ENCODE measurements at regions not wholly inside any gene's neighbourhood (a gene's known extent, or its start where the extent isn't known, plus 50 kb on each side); places are given as distances from the start of the nearest gene placed in this dataset.

DNA sequence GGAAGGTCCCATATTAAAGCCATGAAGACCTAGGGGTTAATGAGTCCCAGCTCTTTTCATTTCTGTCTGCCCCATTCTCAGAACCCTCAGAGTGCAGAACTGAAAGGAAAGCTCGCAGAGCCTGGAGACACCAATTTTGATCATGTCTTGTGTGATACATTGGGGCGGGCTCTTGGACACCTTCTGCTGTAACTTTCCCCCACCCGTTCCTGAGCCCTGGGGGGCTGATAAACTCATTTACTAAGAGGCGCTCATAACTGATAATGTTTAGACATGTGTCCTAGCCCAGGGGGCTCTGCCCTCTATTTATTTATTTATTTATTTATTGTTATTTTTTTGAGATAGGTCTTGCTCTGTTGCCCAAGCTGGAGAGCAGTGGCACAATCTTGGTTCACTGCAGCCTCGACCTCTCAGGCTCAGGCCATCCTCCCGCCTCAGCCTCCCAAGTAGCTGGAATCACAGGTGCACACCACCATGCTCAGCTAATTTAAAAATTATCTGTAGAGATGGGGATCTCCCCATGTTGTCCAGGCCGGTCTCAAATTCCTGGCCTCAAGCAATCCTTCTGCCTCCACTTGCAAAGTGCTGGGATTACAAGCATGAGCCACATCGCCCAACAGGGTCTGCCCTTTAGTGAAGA is 72.4 kb upstream of the HAAO start:
- DNase-seq = no peak

DNA sequence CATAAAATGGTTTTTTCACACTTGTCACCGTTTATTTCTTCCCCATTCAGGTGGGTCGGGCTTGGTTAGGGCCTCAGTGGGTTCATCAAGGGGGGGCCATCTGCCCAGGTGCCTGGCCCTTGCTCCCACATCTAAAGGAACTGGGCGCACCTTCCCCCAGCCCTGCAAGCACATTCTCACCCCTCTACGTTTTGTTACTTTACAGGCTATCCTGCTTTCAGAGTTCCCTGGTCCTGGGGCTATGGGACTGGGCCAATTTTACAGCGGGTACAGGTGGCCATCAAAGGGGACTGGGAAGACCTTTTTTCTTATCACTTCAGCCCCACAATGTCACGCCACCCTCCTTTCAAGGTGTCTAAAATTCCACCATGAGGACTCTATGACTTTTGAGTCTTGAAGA is 71.8 kb upstream of the HAAO start:
- DNase-seq = no peak

DNA sequence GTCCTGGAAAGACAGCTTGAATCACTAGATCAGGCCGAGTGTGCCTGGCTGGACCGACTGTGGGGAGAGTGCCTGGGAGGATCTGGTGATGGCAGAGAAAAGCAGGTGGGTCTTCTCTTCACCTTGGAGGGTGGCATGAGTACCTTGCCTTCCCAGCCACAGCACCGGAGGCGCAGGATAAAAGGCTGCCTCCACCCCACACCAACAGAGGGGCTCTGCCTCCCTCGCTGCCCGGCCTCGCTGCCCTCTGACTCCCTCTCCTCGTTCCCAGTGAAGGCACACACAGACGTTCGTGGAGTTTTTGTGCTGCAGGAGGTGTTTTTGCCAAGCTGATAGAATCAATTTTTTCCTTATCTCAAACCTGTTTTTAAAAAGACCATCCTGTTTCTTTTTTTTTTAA is 71.4 kb upstream of the HAAO start:
- DNase-seq = no peak

DNA sequence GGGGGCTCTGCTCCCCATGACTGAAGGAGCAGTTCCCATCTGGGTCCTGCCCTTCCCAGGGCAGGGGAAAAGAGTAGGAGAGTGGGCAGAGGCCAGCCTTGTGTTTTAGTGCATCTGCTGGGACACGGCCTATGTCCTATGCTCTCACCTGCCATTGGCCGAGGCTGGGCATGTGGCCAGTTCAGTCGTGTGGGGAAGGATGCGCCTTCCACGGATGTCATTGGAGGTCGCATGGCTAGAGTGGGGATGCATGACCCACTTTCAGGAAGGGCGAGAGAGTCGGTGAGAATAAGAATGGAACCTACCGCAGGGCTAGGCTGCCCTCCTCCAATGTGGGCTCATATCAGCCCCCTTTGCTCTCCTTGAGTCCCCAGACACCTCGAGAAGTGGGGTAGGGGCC is 70.9 kb upstream of the HAAO start:
- no peak for DNase-seq

DNA sequence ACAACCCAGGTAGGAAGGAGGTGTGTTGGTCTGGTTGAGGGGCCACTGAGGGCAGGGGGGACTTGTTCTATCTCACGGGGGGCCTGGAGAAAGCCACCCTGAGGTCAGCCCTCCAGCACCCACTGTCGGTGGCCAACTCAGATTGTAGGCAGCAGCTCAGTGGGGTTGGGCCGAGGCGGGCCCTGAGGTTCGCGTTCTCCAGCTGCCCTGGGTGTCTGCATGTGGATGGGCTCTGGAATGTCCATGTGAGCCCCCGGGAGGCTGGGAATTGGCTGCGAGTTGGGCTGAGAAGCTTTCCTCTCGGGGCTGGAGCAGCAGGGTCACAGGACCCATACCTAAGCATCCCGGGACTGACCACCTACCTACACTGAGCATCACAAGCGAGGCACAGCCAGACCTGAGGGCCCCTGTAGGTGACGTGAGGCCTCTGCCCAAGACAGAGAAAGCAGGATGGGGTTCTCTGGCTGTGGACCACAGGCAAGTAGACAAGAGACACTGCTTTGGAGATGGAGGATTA is 70.3 kb upstream of the HAAO start:
- DNase-seq = no peak

DNA sequence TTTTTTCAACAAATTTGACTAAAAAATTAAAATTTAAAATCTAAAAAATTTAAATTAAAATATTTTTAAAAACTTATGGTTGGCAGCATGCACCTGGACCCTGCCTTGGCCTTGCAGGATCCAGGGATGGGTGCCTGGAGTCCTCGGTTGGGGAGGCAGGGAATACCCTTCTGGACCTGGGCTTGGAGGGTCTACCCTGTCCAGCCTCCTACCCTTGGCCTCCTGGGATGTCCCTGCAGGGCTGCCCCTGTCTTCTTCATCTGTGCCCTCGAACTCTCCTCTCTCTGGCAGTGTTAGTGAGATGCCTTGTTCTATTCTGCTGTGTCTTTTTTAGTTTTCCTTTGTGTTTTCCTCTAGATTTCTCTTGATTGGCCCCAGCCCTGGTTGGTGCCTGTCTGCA is 68.9 kb upstream of the HAAO start:
- DNase-seq = no peak

DNA sequence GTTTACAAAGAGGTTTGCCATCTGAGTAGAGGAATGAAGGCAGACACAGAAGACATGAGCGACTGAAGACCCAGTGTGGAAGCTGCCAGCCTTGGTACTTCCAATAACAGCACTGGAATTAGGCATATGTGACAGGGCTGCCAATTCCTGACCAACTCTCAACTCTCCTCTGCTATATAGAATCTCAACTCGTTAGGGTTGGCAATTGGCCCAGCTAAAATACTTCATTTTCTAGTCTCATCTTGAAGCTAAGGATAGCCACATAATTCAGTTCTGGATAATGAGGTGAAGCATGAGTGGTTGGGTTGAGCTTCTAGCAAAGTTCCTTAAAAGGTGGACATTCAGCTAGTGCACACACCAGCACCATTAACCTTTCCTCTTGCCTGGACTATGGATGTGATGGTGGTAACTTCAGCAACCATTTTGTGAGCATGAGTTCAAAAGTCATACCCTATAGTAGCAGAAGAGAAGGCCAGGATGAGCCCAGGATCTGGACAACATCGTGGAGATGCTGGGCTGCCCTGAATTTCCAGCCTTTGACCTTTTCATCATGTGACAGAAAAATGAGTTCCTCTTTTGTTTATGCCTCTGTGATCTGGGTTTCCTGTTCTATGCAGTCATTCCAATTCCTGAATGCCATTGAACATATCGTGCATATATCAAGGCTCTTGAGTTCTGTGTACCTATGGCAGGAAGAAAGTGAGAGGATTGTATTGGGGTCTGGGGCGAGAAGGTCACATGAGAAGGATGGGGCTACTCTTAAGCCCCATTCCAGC is 68.1 kb upstream of the HAAO start:
- no peak for DNase-seq

DNA sequence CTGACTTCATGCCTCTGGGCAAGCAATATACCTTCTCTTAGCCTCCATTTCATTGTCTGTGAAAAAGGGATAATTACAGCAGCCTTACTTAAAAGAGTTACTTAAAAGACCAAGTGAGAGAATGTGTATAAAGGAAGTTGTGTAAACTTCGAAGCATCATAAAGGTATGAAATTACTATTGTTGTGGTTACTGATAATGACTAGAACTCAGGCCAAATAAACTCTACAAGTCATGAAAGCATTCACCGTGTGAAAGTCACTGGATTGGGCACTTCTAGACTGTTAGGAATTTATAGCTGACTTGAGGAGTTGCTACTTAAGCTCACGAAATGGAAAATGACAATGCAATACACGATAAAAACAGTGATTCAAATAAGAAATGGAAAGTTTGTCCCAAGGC is 67.4 kb upstream of the HAAO start:
- no peak for DNase-seq

DNA sequence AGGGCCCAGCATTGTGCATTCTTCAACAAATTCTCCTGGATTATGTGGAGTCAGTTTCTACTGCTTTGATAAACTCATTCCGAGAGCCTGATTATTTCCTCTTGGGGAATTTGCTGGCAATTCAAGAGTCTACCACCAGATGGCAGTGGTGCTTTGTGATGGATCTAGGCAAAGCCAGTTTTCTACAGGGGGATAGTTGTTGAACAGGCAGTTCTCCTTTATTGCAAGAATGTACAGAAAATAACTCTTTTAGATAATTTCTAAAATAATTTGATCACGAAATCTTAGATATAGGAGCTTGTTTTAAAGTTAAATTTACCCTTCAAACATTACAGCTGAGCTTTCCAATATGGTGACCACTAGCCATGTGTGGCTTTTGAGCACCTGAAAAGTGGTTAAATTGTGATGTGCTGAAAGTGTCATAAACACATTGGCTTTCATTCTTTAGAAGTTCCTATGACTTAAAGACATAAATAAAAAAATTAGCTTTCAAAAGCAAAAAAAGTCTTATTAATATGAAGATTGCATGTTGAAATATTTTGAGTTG is 66.7 kb upstream of the HAAO start:
- peak; percentile 88 for DNase-seq

DNA sequence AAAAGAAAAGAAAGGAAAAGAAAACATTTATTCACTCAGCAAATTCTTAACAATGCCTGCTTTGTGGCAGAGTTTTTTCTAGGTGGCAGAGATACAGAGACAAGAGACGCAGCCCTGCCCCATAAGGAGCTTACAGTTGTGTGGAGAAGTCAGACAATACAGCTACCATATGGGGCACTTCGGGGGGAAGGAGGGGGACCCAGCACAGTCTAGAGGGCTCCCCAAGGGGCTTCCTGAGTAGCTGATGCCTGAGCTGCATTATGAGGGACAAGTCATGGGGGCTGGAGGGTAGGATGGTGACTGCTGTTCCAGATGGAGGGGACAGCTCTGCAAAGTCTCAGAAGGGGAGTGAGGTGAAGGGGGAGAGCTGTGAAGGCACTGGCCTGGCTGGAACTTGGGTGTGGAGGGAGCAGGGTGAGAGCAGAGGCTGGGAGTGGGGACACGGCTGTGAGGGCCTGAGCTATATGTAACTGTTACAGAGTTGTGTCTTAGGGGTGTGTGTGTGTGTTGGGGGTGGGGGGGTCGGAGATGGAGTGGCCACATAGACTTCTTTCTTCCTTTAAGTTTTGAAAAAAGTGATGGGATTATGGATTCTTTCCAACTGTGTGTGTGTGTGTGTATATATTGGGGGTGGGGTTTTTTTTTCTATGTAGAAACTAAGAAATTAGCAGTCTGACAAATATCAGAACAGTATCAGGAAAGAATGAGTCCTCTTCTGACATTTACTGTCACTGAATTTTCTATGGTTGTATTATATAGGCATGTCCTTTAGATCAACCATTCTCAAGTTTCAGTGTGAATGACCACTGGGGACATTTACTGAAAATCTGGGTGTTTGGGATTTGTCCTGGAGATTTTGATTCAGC is 66.0 kb upstream of the HAAO start:
- no peak for DNase-seq

DNA sequence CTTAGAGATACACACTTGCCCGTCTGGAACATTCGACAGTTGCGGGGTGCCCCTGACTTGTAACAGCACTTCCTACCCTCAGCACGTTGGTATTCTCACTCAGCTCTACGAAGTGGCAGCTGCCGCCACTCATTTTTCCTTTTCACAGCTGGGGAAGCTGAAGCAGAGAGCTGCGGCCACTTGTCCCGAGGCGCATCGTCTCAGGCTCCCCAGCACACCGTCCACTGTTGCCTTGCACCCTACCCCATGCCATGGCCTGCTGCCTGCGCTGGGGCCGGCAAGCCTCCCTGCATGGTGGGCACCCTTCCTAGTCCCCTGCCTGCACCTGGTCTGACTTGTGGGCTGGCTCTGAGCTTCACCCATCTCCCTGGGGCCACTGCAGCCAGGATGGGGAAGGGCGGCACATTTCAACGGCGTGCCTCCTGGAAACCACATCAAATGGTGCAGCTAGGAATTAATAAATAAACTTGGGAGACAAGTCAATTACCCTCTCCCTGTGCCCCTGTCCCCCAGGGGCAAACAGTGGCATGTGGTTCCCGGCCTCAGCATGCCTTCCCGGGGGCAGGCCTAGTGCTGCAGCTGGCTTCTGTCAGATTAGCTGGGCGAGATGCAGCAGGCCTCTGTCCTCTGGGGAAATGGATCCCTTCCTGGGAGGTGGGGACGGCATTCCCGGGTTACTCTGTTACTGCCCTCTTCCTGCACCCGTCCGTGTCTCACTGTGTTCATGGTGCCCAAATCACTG is 64.7 kb upstream of the HAAO start:
- DNase-seq = no peak

DNA sequence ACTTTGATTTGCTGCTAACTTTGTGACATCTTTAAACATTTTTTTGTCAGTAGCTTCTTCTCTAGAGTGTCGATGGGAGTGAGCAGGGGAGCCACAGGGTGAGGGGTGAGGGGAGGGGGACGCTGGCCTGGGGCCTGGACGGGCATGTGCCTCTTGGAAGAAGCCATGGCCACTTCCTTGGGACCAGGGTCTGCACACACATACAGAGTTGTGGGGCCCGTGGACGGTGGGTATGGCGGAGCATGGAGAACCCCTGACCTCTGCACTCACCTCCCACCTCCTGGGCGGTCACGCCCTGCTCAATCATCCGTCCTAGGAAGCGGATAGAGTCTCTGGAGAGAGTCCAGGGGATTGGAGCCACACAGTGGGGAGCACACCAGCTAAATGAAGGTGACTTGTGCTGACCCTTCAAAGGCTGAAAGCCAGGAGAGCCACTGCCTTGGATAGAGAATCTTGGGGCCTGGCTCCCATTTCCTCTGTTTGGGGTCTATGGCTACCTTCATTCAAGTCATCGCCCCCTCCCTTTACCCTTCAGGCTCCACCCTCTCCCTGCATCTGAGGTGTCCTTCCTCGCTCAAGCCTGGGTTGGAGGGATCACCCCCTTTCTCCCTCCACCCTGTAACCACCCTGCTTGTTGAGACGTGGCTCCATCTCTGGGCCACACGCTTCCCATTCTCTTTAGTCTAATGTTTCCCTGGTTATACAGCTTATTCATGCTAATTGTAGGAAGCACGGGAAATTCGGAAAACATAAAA is 63.9 kb upstream of the HAAO start:
- DNase-seq = no peak

DNA sequence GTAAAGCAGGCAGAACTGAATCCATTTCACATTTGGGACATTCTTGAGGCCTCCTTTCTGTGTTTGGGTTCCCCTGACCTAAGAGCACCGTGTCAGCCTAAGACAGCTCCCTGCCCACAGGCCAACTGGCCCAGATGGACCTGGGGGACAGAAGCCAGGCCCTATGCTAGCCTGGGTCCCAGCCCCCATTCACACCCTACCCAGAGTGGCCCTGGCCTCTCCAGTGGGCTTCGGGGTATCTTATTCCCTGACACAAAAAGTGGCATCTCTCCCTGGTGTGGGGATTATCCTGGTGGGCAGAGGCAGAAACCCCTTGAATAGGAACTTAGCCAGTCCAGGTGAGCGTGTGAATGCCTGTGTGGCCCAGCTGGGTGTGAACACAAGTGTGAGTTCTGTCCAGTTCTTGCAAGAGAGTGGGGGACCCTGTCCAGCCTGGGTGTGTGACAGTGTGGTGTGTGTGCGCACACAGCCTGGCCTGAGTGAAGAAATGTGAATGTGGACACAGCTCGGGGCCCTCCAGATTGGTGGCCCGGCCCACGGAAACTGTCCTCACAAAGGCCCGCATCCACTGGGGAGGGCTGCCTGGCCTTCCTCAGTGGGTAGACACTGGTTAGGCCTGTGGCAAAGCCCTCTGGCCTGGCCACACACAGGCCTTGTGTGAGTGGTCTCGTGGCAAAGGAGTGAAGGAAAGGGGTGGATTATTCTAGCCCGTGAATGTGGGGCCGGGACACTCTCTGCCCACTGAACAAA is 63.0 kb upstream of the HAAO start:
- DNase-seq = no peak

DNA sequence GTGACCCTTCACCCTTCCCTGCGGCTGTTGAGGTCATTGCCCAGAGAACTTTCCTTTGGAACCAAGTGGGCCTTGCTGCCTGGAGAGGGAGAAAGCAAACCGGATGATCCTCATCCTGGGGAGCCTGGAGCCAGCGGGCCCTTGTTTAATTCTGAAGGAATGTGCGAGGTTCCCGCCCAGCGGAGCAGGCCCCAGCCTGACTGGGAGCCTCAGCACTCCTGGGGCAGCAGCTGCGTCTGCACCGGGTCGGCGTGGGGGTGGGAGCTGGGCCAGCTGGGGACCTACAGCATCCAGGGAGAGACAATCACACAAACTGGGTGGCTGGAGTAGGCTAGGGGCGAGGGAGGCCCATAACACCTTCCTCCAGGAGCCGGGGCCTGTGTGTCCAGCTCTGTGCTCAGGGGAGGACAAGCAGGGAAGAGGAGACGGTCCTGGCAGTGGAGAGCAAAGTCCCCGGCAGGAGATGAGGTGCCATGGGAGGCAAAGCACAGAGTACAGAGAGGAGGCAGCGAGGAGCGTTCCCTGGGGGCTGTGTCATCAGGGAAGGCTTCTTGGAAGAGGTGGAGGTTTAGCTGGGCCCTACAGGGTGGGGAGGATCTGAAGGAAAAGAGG is 61.9 kb upstream of the HAAO start:
- DNase-seq = no peak

DNA sequence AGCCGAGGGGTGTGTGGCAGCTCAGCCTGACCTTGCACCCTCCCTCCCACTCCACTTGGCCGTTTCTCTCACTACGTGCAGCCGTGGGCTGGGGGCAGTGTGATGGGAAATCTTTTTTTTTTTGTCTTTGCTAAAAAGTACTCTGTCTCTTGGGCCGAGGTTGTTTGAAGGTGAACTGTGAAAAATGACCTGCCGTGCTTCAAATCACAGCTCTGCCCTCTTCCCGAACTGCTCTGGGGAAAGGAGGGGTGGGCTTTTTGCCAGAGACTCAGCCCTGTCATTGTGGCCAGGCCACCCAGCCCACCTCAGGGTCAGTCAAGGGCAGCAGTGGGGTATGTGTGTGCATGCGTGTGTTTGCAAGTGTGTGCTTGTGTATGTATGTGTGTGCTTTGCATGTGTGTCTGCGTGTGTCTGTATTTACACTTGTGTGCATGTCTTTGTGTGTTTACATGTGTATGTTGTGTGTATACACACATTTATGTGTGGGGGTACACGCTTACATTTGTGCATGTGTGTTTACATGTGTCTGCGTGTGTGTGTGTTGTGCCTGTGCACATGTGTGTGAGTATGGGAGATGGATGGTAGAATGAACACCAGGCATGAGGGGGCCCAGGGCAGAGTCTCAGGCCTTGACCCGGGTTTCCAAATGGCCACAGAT is 61.3 kb upstream of the HAAO start:
- no peak for DNase-seq

DNA sequence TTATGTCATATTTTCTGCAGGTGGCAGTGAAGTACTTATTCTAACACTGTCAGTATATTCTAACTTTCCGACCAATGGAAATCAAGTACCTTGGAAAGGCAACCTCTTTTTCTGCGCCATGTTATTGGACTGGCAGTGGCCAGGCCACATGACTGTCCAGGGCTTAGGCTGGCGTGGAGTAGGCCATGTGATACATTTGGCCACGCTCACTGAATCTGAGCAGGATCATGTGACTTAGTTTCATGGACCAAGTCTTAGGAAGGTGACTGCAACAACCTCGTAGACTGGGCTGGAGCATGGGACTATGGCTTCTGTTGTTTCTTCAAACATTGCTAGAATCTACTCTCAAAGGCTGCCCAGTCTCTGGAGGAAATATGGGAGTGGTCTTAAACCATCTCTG is 60.4 kb upstream of the HAAO start:
- DNase-seq = no peak

DNA sequence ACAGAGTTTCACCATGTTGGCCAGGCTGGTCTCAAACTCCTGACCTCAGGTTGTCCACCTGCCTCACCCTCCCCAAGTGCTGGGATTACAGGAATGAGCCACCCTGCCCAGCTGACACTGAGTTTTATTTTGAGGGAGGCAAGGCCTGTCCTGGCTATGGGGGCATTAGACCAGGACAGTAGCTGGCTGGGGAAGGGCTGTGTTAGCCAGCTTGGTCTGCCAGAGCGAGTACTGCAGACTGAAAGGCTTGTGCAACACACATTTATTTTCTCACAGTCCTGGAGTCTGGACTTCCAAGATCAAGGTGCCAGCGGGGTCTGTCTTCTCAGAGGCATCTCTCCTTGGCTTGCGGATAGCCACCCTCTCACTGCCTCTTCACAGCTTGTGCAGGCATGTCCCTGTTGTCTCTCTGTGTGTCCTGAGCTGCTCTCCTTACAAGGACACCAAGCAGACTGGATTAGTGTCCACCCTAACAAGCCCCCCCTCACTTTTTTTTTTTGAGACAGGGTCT is 59.4 kb upstream of the HAAO start:
- no peak for DNase-seq

DNA sequence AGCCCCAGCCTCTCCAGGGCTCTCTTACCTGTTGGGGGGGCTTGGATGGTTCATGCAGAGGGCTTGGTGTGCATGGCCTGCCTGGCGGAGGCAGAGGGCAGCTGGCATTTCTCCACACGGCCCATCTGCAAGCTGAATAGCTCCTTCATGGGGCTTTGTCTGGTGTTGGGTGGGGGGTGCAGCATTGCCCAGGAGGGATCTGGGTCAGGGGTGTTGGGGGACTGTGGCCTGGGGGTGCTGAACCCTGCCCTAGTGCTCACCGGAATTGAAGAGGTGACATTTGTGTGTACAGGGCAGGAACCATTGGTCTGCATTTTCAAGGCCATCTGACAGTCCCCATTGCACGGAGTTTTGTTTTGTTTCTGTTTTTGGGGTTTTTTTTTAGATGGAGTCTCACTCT is 58.8 kb upstream of the HAAO start:
- DNase-seq = no peak

DNA sequence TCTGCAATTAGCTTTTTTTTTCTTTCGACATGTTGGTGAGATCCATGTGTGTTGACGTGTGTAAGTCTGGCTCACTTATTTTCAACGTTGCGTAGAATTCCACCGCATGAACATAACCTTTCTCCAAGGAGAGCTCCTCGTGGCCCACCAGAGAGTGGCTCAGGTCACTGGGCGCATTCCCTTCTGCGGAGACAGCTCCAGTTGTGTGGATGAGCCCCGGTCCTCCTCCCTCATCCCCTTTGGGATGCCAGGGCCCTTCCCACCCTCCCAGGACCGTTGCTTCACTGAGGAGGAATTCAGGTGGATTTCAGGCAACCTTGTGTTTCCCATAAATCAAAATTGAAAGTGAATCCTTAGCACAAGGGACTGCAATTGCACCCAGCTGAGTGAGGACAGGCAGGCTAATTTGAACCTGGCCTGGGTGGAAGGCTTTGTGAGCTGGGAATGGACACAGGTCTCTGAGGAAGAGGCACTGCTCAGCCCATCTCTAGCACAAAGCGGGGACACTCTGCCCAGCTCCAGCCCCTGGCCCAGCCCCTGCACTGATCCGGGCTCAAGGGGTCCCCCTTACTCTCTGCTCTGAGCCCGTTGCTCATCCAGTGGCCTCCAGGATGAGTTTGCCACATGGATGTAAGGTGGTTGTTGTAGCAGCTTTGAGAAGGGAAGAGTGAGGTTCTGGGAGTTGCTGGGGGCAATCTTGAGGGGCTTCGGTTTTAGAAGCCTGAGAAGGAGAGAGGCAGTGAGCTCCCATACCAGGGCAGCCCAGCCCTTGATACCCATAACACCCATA is 57.8 kb upstream of the HAAO start:
- DNase-seq = no peak
